WERI-Rb-1 (cell line): ENCODE measurements at regions not wholly inside any gene's neighbourhood (a gene's known extent, or its start where the extent isn't known, plus 50 kb on each side); places are given as distances from the start of the nearest gene placed in this dataset.

Experiments used
- DNase-seq: peaks from one replicate; pipeline ENCODE4 v3.0.0-alpha.2; 2020
- H3K27ac ChIP-seq: fragments of 250-450 bp; sonication (Bioruptor Pico); 2 replicates; pipeline ENCODE4 v1.5.1; 2020; ENCODE audit warnings: mild to moderate bottlenecking, moderate library complexity
- H3K27me3 ChIP-seq: fragments of 250-450 bp; sonication (Bioruptor Pico); 2 replicates; pipeline ENCODE4 v1.5.1; 2021; ENCODE audit warnings: mild to moderate bottlenecking, low read depth, moderate library complexity; ENCODE audit not compliant: insufficient read depth, severe bottlenecking
- H3K36me3 ChIP-seq: fragments of 250-450 bp; sonication (Bioruptor Pico); 2 replicates; pipeline ENCODE4 v1.5.1; 2020; ENCODE audit warnings: mild to moderate bottlenecking, moderate library complexity
- H3K4me3 ChIP-seq: 2 replicates; pipeline ENCODE4 v1.5.1; 2011; ENCODE audit warnings: low read depth, mild to moderate bottlenecking, control low read depth, low read length
- H3K9me3 ChIP-seq: fragments of 250-450 bp; sonication (Bioruptor Pico); 2 replicates; pipeline ENCODE4 v1.5.1; 2021; ENCODE audit warnings: mild to moderate bottlenecking, moderate library complexity; ENCODE audit not compliant: severe bottlenecking
- TF ChIP-seq, protein P1 (sequence below): IDR thresholded peaks from 2 replicates; pipeline ENCODE4 v1.5.1; 2011; ENCODE audit warnings: low read depth, mild to moderate bottlenecking, control low read depth, inconsistent platforms, low read length

DNA sequence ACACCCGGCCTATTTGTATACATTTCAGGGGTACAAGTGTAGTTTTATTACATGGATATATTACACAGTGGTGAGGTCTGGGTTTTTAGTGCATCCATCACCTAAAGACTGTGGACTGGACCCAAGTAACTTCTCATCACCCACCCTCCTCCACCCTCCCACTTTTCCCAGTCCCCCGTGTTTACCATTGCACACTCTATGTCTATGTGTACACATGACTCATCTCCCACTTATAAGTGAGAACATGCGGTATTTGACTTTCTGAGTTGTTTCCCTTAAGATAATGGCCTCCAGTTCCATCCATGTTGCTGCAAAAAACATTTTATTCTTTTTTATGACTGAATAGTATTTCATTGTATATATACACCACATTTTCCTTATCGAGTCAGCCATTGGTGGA lies 98.9 kb upstream of the WAC start:
- Histone ChIP-seq H3K4me3 (no peak overlapping the region), H3K27me3 (no peaks in the 10 kb centered on the region), H3K27ac (no peak overlapping the region), H3K36me3 (no peaks in the 10 kb centered on the region), H3K9me3 (no peaks in the 10 kb centered on the region)
- TF ChIP-seq, protein P1, sequence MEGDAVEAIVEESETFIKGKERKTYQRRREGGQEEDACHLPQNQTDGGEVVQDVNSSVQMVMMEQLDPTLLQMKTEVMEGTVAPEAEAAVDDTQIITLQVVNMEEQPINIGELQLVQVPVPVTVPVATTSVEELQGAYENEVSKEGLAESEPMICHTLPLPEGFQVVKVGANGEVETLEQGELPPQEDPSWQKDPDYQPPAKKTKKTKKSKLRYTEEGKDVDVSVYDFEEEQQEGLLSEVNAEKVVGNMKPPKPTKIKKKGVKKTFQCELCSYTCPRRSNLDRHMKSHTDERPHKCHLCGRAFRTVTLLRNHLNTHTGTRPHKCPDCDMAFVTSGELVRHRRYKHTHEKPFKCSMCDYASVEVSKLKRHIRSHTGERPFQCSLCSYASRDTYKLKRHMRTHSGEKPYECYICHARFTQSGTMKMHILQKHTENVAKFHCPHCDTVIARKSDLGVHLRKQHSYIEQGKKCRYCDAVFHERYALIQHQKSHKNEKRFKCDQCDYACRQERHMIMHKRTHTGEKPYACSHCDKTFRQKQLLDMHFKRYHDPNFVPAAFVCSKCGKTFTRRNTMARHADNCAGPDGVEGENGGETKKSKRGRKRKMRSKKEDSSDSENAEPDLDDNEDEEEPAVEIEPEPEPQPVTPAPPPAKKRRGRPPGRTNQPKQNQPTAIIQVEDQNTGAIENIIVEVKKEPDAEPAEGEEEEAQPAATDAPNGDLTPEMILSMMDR, result no peak
- DNase-seq, result no peak

DNA sequence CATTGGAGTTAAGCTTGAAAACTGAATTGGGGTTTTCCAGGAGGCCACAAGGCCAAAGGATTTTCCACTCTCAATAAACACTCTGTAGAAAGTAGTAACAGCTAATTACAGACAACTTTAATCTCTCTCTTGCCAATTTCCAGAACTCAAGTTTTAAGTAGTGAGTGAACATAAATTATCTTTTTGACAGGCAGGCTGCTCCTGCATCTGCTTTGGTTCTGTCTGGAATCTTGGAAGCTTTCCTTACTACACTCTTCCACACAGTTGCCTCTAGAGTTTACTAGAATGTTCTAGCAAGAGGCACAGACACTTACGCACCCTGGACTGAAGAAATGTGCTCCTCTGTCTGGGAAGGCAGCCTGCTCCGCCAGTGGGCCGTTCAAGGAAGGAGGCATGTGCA lies 90.5 kb upstream of the WAC start:
- TF ChIP-seq, protein P1, result no peak
- Histone ChIP-seq H3K27ac (no peak overlapping the region), H3K9me3 (no peaks in the 10 kb centered on the region), H3K27me3 (no peaks in the 10 kb centered on the region), H3K36me3 (no peaks in the 10 kb centered on the region), H3K4me3 (no peak overlapping the region)
- DNase-seq, result no peak

DNA sequence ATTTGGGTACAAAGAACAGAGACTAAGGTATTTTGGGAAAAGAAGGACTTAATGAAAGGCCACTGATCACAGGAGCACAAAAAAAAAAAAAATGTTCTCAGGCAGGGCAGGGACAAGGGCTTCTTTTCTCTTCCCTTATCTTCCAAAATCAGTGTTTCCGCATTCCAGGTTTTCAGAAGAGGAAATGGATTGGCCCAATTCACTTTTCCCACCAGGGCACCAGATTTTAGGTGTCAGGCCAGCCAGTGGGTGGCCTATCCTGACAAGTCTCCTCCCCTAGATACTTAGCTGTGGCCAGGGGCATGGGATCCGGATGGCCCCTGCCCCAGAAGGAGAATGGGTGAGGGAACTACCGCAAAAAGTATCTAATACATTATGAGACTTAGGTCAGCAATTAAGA lies 88.9 kb upstream of the WAC start:
- H3K27ac ChIP-seq, result no peak overlapping the region
- H3K27me3 ChIP-seq, result no peaks in the 10 kb centered on the region
- no peaks in the 10 kb centered on the region for H3K36me3 ChIP-seq
- H3K4me3 ChIP-seq, result no peak overlapping the region
- H3K9me3 ChIP-seq, result no peaks in the 10 kb centered on the region
- DNase-seq, result no peak
- TF ChIP-seq, protein P1, result no peak

DNA sequence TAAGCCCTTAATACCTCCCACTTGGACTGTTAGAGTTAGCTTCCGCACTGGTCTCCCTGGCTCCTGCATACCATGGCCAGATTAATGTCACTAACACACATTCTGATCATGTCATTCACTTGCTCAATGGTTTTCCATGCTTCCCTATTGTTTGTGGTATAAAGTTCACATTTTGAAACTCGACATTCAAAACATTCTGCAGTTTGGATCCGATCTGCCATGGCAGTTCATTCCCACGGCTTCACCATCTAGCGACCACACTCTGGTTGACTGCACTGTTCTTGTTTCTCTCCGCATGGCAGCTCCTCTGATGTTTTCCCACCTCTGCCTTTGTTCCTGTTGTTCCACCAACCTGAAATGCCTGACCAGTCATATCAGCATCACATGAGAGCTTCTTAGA lies 87.4 kb upstream of the WAC start:
- Histone ChIP-seq H3K4me3 (no peak overlapping the region), H3K9me3 (no peaks in the 10 kb centered on the region), H3K36me3 (no peaks in the 10 kb centered on the region), H3K27ac (no peak overlapping the region), H3K27me3 (no peaks in the 10 kb centered on the region)
- no peak for DNase-seq
- TF ChIP-seq, protein P1, result no peak

DNA sequence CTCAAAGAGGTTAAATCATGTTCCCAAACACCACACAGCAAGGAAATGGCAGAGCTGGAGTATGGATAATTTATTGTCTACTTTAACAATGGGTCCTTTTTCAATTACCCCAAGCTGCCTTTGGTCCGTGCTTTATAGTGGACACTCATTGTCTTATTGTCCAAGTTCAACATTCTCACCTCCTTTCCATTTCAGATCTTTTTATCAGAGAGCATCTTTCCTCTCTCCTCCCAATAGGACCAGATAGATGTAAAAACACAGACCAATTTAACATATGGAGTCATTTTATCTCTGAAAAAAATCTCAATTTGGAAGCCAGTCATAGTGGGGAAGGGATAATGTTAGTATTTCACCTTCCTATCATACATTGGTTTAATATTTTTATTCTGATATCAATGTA lies 83.5 kb upstream of the WAC start:
- no peak for DNase-seq
- Histone ChIP-seq H3K4me3 (no peak overlapping the region), H3K9me3 (no peaks in the 10 kb centered on the region), H3K36me3 (no peaks in the 10 kb centered on the region), H3K27ac (no peak overlapping the region), H3K27me3 (no peaks in the 10 kb centered on the region)
- TF ChIP-seq, protein P1, result no peak

DNA sequence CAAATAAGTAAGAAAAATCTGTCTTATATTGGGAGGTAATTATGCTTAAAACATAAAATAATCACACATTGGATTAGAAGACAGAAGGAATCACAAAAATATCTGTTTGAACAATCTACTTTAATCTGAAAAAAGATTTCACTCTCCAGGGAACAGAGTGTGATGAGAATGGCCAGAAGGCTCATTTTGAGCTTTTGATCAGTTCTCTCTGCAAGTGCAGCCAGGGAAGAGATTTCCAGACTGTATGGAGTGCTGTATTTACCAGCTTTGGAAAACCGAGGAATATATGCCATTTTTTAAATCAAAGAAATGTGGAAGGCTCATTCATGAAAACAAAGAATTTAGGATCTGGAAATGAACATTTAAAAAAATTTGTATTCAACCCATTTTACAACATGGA lies 83.0 kb upstream of the WAC start:
- no peak for DNase-seq
- H3K4me3 ChIP-seq, result no peak overlapping the region
- no peaks in the 10 kb centered on the region for H3K36me3 ChIP-seq
- TF ChIP-seq, protein P1, result no peak
- no peak overlapping the region for H3K27ac ChIP-seq
- H3K27me3 ChIP-seq, result no peaks in the 10 kb centered on the region
- H3K9me3 ChIP-seq, result no peaks in the 10 kb centered on the region
